NCI-H345 treated with DMSO at 0.1 percent for 48 hours (cell line): ENCODE measurements at regions not wholly inside any gene's neighbourhood (a gene's known extent, or its start where the extent isn't known, plus 50 kb on each side); places are given as distances from the start of the nearest gene placed in this dataset.
"Not testable (repeated sequence)": the region's sequence is repeated elsewhere in the genome, so short reads cannot be mapped to it uniquely, and the experiment has no call there.

ENCODE experiments used
- DNase-seq: peaks from one replicate; lab custom pipeline; 2025; ENCODE audit not compliant: unreplicated experiment; lab: John Stamatoyannopoulos, UW

DNA sequence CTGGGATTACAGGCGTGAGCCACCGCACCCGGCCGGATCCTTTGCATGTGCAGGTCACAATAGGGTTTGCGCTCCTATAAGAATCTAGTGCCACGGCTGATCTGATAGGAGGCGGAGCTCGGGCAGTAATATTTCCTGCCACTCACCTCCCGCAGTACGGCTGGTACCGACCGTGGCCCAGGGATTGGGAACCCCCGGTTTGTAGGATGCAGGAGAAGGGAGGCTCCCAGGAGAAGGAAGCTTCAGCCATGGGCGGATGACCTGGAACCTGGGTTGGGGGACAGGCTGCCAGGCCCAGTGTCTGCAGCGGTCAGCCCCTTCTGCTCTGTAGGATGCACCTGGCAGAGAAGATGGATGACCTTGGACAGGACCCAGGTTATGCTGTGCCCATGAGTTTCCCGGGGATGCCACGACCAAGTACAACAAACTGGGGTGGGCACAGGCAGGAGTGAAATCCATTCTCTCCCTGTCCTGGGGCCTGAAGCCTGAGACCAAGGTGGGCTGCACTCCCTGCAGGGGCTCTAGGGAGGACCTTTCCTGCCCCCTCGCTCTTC is 818.9 kb downstream of the BRD1 start:
- DNase-seq = no peak

DNA sequence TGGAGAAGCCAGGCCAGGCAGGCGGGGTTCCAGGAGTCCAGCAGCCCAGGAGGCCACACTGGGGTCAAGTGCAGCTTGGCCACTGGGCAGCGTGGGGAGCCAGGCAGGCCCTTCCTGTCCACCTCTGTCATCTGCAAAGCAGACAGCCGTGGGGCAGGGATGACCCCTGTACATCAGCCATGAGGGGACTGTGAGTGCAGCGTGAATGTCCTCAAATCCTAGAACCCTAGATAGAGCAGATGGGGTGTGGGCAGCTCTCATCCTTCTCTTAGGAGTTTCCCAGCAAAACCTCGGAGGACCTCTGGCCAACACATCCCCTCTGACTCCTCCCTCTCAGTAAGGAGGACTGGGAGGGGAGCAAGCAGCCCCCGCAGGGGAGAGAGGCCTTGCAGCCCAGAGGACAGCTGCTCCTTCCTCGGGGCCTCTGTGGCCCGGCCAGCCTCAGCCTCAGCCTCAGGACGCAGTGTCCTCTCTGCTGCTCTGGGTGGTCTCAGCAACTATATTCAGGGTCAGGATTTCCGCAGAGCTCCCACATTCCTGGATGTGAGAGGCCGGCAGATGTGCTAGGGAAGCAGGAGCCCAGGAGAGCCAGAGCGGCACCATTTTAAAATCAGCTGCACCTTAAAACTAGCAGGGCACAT is 820.5 kb downstream of the BRD1 start:
- DNase-seq = no peak

DNA sequence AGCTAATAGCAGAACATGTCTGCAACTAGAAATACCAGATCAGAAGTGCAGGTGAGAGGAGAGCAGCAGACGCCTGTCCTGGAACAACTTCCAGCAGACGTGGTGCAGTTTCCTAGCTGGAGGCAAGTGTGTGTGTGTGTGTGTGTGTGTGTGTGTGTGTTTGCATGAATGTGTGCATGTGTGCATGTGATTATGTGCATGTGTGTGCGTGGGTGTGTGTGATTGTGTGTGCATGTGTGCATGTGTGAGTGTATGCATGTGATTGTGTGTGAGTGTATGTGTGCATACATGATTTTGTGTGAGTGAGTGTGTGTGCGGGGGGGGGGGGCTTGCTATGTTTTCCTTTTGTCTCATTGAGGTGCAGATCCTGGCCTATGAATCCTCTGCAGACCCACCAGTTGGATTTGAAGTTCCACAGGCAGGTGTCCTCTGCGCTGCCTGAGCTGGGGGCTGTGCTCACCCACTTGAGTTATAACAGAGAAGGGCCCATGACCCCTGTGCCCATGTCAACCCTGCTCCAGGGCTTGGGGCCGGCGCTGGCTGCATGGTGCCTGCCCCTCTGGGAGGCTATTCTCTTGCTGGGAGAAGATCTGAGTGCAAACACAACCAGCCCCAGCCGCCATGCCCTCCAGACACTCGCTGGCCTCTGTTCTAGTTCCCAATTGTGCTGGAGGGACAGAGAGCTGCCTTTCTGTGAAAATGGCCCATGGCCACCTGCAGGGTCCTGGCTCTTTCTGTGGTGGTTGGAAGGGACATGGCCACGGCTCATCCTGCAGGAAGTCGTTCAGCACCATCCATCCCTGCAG is 821.3 kb downstream of the BRD1 start:
- DNase-seq = no peak

DNA sequence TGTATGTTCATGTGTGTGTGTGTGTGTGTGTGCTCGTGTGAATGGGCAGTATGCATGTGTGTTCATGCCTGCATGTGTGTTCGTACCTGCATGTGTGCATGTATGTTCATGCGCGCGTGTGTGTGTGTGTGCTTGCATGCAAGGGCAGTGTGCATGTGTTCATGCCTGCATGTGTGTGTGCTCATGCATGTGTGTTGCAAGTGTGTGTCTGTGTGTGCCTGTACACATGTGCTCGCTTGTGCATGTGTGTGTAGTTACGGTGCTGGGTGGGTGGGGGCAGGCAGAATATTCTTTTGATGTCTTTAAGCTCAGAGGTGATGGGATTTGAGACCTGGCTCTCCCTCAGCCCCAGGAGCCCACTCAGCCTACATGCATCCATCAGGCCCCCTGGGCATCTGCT is 822.1 kb downstream of the BRD1 start:
- no peak for DNase-seq

DNA sequence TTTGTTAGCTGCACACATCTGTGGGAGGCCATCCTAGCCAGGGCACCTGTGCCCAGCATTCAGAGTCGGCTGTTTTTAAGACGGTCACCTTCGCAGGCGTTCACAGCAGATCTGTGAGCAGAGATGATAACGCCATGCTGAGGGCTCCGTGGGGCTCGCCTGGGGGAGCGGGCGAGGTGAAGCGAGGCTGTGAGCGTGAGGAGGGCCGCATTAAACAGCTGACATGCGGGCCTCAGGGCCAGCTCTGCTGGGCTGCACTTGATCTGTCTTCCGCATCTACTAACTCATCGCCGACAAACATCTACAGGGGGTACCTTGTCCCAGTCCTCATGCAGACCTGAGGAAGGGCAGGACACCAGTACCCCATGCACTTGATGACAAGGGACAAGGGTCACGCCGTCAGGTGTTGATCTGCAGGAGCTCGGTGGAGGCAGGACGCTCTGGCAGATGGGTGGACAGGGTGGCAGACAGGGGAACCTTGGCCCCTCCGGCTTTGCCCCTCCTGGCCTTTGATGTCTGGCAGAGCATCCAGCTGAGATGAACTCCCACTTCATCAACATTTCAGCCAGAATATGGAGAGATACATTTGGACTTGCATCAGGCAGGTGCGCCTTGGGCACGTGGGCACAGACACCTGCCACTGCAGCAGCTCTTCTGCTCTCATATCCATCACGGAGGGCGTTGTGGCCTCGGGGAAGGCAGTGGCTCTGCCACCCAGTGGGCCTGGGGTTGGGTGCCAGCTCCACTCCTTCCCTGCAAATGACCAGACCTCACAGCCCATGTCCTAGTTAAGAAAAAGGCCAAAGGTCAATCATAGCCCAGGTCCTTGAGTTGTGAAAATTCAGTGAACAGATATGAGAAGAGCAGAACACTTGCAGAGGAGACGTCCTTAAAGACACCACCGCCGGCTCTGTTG is 822.9 kb downstream of the BRD1 start:
- DNase-seq = no peak

DNA sequence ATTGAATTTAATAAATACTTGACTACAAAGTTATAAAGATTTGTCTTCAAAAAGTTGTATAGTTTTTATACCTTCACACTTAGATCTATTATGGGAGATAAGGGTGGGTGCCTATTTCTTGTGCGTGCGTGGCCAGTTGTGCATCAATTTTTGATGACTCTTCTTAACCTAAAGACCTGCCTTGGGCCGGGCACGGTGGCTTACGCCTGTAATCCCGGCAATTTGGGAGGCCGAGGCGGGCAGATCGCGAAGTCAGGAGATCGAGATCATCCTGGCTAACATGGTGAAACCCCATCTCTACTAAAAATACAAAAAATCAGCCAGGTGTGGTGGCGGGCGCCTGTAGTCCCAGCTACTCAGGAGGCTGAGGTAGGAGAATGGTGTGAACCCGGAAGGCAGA is 830.1 kb downstream of the BRD1 start:
- DNase-seq = not testable (repeated sequence)

DNA sequence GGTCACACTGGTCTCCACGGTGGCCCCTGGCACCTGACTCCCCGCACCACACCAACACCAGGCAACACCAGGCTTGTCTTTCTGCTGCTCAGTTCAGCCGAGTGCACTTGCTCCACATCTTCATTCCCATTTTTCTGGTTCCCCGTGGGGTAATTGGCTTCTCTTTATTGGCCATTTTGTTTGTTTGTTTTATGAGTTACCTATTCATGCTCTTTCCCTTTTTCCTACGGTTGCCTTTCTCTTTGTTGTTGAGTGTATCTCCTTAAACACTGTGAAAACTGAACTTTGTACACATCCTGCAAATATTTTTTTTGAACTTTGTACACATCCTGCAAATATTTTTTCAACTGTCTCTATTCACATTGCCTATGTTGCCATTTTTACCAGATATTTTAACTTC is 834.0 kb downstream of the BRD1 start:
- DNase-seq = no peak

DNA sequence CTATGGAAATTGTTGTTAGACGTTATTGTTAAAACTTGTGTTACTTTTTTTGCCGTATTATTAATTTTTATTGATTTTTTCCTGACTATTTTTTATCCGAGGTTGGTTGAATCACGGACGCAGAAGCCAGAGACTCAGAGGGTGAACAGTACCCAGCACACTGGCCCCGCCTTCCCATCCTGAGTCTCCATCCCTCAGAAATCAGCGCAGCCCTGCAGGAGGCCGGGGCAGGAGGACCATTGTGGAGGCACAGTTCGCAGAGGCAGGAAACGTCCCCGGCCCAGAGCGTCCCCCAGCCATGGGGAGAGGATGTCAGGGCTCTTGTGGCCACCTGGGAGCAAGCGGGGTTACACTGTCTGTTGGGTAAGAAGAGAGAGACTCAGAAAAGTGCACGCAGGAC is 843.0 kb downstream of the BRD1 start:
- no peak for DNase-seq

DNA sequence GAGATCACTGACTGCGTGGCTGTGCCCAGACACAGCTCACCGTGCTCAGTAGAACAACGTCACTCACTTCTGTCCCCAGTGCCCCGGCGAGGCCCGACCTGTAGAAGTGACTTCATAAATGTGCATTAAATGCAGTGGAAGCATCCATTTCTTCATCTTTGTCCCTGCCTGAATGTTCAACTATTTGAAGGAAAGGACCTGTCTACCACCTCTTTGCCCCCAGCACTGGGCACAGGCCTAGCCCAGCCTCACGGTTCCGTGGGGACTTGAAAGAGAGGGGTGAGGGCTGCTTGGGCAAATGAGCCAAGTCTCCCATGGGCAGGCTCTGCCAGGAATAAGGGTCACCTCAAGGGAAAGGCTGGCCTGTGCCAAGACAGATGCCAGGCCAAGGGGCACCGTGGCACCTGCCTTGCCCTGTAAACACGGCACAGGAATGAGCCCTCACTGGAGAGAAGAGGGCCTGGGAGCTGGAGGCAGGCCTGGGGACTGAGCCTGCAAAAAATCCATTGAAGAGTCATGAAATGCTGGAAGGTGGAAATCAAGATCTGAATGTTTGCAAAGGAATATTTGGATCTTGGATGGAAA is 845.3 kb downstream of the BRD1 start:
- DNase-seq = no peak

DNA sequence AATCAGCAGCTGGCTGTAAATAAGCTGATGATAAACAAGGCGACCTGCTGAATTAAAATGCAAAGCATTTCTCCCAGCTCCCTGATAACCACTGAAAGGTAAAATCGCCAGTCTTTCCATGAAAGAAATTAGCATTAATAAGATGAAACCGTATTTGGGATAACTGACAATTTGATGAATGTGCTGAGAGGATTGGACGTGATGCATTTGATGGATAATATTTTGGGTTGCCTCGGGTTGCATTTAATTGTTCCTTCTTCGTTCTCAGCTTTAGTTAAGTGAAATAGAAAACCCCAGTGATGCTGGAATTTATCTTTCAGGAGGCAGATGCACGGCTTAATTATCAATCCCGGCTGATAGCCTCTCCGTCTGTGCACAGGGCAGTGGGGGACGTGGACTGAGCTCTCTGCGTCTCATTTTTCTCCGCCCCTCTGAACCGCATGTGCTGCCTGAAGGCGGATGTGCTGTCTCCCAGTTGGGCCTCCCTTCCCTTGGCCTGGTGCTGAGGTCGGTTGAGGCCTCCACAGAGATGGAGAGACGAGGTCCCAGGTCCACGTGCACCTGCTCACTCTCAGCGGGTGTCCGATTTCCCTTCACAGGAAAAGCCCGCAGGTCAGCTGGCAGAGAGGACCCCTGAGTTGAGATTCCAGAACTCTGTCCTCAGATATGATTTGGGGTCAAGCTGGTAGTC is 846.2 kb downstream of the BRD1 start:
- DNase-seq = no peak

DNA sequence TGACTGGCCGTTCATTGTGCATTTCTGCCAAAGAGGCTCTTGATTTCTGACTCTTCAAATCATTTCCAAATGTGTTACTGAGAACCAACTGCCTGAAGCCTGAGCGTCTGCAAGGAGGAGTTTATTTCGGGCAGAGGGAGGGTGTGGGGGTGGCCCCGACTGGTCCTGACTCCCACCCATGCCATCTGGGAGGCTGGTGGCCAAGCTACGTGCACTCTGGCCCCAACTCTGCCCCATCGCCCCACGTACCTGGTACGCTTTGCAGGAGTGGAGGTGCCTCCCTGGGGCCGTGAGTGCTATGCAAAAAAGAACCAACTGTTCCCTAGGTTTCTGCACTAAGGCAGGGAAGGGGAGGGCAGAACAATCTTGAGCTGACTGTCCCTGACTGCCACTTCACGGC is 846.8 kb downstream of the BRD1 start:
- no peak for DNase-seq

DNA sequence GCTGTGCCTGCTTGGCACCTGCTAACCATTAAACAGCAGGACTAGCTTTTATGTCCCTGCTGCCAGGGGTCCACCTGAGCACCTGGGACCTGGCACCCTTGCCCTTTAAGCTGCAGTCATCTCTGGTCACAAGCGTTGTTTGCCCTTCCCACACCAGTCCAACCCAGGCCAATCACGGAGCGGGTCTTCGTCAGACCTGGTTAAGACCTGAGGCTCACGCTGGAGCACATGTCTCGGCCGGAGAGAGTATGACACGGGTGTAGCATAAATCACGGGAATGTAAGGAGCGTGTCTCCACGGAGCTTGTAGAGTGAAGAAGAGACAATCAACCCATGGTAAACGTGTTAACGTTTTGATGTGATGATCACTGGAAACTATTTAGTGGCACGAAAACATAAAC is 847.3 kb downstream of the BRD1 start:
- DNase-seq = no peak

DNA sequence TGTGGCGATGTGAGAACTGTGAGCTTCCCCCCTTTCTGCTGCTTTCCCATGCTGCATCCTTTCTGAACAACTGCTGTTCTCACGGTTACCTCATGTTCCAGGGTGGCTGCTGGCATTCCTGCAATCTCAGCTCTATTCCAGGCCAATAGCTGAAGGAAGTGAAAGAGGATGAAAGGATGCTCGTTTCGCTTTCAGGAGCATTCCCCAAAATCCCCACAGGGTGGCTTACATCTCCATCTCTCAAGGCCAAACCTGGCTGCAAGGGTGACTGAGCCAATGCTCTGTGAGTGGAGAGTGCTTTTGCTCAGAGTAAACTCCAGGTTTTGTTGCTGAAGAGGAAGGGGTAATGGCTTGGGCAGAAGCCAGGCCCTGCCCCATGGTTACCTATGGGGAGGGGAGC is 848.2 kb downstream of the BRD1 start:
- no peak for DNase-seq

DNA sequence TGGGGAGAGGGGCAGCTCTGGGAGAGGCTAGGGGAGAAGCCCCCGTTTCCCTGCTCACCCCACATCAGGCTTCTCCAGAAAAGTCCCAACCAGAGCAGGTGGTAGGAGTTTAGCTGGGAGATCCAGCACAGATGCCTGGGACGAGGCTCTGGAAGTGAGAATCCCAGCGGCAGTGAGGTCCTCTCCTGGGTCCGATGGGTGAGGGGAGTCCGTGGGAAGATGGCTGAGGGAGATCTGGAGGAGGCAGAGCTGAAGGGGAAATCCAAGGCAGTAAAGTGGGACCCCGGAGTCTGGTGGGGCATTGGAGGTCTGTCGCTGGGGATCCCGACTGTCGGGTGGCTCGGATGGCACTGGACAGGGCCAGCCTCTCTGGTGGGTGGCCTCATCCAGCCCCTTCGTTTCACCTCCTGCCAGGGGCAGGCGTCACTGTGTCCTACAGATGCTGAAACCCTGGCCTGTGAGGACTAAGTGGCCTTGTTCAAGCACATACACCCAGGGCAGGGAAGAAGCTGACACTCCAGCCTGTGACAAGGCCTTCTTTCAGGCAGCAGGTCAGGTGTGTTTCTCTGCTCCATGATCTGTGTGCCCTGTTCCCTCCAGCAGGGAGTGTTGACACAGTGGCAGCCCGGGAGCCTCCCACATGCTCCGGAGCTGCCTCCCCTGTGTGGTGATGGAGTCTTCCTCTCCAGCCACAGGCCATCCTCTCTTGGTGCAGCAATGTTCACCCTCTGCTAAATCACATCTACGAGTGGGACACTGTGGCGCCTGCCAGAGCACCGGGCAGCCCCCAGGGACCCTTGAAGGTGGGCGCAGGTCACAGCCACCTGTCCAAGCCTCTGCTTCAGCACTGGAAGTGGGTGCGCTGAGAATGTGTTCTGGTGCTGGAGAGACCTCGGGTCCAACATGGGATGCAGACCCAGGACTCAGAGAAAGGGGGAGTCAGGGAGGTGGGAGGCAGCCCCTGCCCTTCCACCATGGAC is 850.8 kb downstream of the BRD1 start:
- DNase-seq = no peak

DNA sequence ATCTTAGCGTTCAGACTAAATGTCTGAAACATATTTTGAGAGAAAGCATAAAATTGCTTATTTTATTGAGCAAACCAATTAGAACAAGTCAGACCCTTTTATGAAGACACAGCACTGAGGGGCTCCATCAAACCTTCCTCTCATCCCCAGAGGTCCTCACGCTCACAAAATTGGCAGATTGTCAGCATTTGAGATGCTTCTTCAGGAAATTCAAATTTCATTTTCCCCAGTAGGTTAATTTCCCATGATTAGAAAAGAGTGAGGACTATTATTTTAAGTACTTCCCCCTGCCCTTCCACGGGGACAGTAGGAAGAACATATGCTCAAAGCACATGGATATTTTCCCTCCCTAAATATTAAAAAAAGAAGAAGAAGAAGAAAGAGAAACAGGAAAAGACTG is 851.8 kb downstream of the BRD1 start:
- DNase-seq = no peak

DNA sequence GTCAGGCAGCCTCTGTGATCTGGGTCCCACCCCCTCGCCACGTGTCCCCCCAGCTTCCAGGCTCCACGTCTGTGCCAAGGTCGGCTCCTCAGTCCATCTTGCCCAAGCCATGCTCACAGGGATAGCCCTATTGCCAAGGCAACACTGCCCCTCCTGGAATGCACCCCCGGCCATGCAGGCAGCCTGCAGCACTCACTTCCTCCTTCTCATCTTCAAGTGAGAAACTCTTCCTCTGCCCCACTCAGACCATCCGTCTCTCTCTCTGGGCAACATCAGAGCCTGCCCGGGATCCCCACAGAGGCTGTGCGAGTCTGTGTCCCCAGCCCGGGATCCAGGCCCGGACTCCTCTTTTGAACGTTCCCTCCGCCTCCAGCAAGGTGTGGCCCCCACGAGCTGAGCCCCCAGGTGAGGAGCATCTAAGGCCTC is 852.3 kb downstream of the BRD1 start:
- DNase-seq = no peak

DNA sequence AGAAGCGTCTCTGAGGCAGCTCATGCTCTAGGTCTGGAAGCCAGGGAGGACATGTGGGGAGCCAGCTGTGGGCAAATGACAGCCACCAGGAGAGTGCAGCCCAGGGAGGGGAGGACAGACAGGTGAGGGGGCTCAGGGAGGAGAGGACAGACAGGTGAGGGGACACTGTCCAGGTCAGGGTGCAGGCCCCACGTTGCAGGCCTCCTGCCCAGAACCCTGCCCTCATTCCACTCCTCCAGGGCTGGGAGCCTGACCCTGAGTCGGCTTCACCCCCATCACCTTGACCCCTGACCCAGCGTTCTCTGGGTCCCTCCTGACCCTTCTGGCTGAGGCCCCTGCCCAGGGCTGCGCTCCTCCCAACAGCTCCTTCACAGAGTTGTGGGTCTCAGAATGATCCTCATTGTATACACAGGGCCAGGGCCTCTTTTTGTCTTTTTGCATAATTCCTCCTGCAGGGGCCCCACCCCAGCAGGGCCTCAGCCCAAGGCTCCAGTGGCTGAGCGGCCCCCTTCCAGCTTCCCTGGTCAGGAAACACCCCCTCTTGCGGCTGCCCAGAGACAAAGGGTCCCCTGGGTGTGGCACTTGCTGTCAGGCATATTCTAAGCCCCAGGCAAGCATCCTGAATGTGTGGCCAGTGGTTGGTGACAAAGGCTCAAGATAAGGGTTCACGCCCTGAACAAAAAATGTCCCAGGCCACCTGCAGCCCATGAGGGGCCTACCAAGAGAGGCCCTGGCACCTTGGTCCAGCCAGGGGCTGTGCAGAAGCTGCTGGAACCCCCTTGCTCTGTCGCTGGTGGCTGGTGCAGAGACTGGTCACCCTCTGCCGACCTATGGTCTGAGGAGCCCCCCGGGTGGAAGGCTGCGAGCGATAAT is 853.0 kb downstream of the BRD1 start:
- no peak for DNase-seq

DNA sequence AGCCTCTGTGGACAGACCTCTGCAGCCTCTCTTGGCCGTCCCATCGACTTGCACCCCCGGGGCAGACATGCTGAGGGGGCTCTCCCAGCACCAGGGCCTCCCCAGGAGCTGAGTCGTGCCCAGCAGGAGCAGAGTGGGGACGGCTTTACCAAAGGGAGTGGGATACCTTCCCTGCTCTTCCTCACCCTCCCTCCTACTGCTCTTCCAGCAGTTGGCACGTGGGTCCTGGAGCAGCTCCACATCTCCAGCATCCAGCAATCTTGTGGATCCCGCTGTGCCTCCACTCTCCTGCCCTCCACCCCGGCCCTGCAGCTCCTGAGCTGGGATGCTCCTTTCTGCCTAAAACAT is 854.0 kb downstream of the BRD1 start:
- DNase-seq = no peak
